PC-9 (cell line): ENCODE measurements at regions not wholly inside any gene's neighbourhood (a gene's known extent, or its start where the extent isn't known, plus 50 kb on each side); places are given as distances from the start of the nearest gene placed in this dataset.

Experiments used
- CTCF ChIP-seq: fragments of 200-600 bp; sonication (generic); conservative IDR thresholded peaks from 2 replicates; pipeline ENCODE4 v1.6.1; 2017; ENCODE audit warnings: mixed run types, antibody characterized with exemption, mild to moderate bottlenecking, moderate library complexity
- EZH2 ChIP-seq: fragments of 200-600 bp; sonication (generic); IDR thresholded peaks from 2 replicates; pipeline ENCODE4 v1.8.0; 2017; ENCODE audit warnings: antibody characterized with exemption, low read depth

GRCh38 chr12:131500564-131500963 lies 210.3 kb upstream of the SFSWAP start:
- no peak for TF ChIP-seq EZH2
- TF ChIP-seq CTCF, result no peak
